OCI-LY1 (cell line): ENCODE measurements at regions not wholly inside any gene's neighbourhood (a gene's known extent, or its start where the extent isn't known, plus 50 kb on each side); places are given as distances from the start of the nearest gene placed in this dataset.

ENCODE experiments used
- H2AFZ ChIP-seq: fragments of 200-600 bp; sonication (generic), shearing (Covaris generic); 2 replicates; pipeline ENCODE4 v1.6.0; 2014; ENCODE audit warnings: antibody characterized with exemption, mild to moderate bottlenecking, low read length
- H3F3A ChIP-seq: fragments of 200-600 bp; sonication (generic), shearing (Covaris generic); 2 replicates; pipeline ENCODE4 v1.6.0; 2014; ENCODE audit warnings: mild to moderate bottlenecking, antibody characterized with exemption, low read length, moderate library complexity; ENCODE audit not compliant: insufficient read depth
- H3K27ac ChIP-seq: fragments of 200-600 bp; sonication (generic); 2 replicates; pipeline ENCODE4 v1.5.1; 2014; ENCODE audit warnings: low read length, mixed run types, mild to moderate bottlenecking, low read depth; ENCODE audit not compliant: poor library complexity, severe bottlenecking
- H3K27me3 ChIP-seq: fragments of 200-600 bp; sonication (generic); 2 replicates; pipeline ENCODE4 v1.6.0; 2014; ENCODE audit warnings: antibody characterized with exemption, mild to moderate bottlenecking, low read length, moderate library complexity; ENCODE audit not compliant: insufficient read depth
- H3K36me3 ChIP-seq: fragments of 200-600 bp; sonication (generic); 2 replicates; pipeline ENCODE4 v1.6.1; 2014; ENCODE audit warnings: mild to moderate bottlenecking, antibody characterized with exemption, low read length, moderate library complexity, mixed read lengths; ENCODE audit not compliant: insufficient read depth
- H3K4me1 ChIP-seq: fragments of 200-600 bp; sonication (generic); 2 replicates; pipeline ENCODE4 v1.5.1; 2014; ENCODE audit warnings: mild to moderate bottlenecking, low read length, moderate library complexity; ENCODE audit not compliant: insufficient read depth, severe bottlenecking
- H3K4me2 ChIP-seq: fragments of 200-600 bp; sonication (generic), shearing (Covaris generic); 2 replicates; pipeline ENCODE4 v1.6.1; 2014; ENCODE audit warnings: low read length
- H3K4me3 ChIP-seq: fragments of 200-600 bp; sonication (generic); 2 replicates; pipeline ENCODE4 v1.5.1; 2014; ENCODE audit warnings: low read length, low read depth, mild to moderate bottlenecking, mixed read lengths; ENCODE audit not compliant: poor library complexity, severe bottlenecking
- H3K79me2 ChIP-seq: fragments of 200-600 bp; shearing (Covaris generic); 2 replicates; pipeline ENCODE4 v1.6.1; 2016; ENCODE audit warnings: mixed run types, low read length, mixed read lengths; ENCODE audit not compliant: insufficient read depth
- H3K9ac ChIP-seq: fragments of 200-600 bp; sonication (generic), shearing (Covaris generic); 2 replicates; pipeline ENCODE4 v1.6.1; 2014; ENCODE audit warnings: mild to moderate bottlenecking, low read length, mixed read lengths
- H3K9me2 ChIP-seq: fragments of 200-600 bp; sonication (generic), shearing (Covaris generic); 2 replicates; pipeline ENCODE4 v1.6.1; 2014; ENCODE audit warnings: low read depth, mild to moderate bottlenecking, low read length, mixed read lengths
- H3K9me3 ChIP-seq: fragments of 200-600 bp; shearing (Covaris generic); 2 replicates; pipeline ENCODE4 v1.6.1; 2014; ENCODE audit warnings: low read length, mixed read lengths
- H4K20me1 ChIP-seq: fragments of 200-600 bp; sonication (generic), shearing (Covaris generic); 2 replicates; pipeline ENCODE4 v1.6.0; 2016; ENCODE audit warnings: mild to moderate bottlenecking, low read length; ENCODE audit not compliant: insufficient read depth
- CTCF ChIP-seq: fragments of 200-600 bp; sonication (generic), shearing (Covaris generic); IDR thresholded peaks from 2 replicates; pipeline ENCODE4 v1.5.1; 2017; ENCODE audit warnings: mild to moderate bottlenecking, antibody characterized with exemption, low read length, moderate library complexity, mixed read lengths
- EZH2 ChIP-seq: fragments of 200-600 bp; sonication (generic), shearing (Covaris generic); IDR thresholded peaks from 2 replicates; pipeline ENCODE4 v1.8.0; 2017; ENCODE audit warnings: borderline replicate concordance, mixed run types, mild to moderate bottlenecking, antibody characterized with exemption, low read length, moderate library complexity, mixed read lengths

- no peaks in the 10 kb centered on the region for H3F3A ChIP-seq
- H3K27ac ChIP-seq = no peak overlapping the region
- no peaks in the 10 kb centered on the region for H3K9me3 ChIP-seq
- H3K9me2 ChIP-seq = no peaks in the 10 kb centered on the region
- no peak overlapping the region for H2AFZ ChIP-seq
- no peaks in the 10 kb centered on the region for H3K36me3 ChIP-seq
- H3K9ac ChIP-seq = no peak overlapping the region
- no peaks in the 10 kb centered on the region for H3K27me3 ChIP-seq
- TF ChIP-seq EZH2 (no peak), CTCF (no peak)
- H4K20me1 ChIP-seq = no peaks in the 10 kb centered on the region
- no peaks in the 10 kb centered on the region for H3K4me1 ChIP-seq
- no peak overlapping the region for H3K4me2 ChIP-seq
- no peaks in the 10 kb centered on the region for H3K79me2 ChIP-seq
- no peak overlapping the region for H3K4me3 ChIP-seq
Observed at GRCh38 chr9:106120071-106120470, 425.7 kb downstream of the TMEM38B start.

- no peak for TF ChIP-seq CTCF
- no peak for TF ChIP-seq EZH2
- Histone ChIP-seq H3K79me2 (no peaks in the 10 kb centered on the region), H3K4me2 (no peak overlapping the region), H3K9me2 (no peaks in the 10 kb centered on the region), H3F3A (no peaks in the 10 kb centered on the region), H3K27ac (no peak overlapping the region), H3K36me3 (no peaks in the 10 kb centered on the region), H3K9me3 (no peaks in the 10 kb centered on the region), H4K20me1 (no peaks in the 10 kb centered on the region), H3K9ac (no peak overlapping the region), H3K4me3 (no peak overlapping the region), H2AFZ (no peak overlapping the region), H3K4me1 (no peaks in the 10 kb centered on the region), H3K27me3 (no peaks in the 10 kb centered on the region)
Observed at GRCh38 chr9:106127776-106128175, 433.4 kb downstream of the TMEM38B start.

- Histone ChIP-seq H3K27me3 (no peaks in the 10 kb centered on the region), H4K20me1 (no peaks in the 10 kb centered on the region), H3K4me1 (no peaks in the 10 kb centered on the region), H3F3A (no peaks in the 10 kb centered on the region), H3K36me3 (no peaks in the 10 kb centered on the region), H3K79me2 (no peaks in the 10 kb centered on the region), H3K9me2 (no peaks in the 10 kb centered on the region), H3K27ac (no peak overlapping the region), H3K9me3 (no peaks in the 10 kb centered on the region), H3K9ac (no peak overlapping the region), H2AFZ (no peak overlapping the region), H3K4me2 (no peak overlapping the region), H3K4me3 (no peak overlapping the region)
- TF ChIP-seq EZH2 (no peak), CTCF (no peak)
Observed at GRCh38 chr9:106130374-106130773, 436.0 kb downstream of the TMEM38B start.
